Hepatocyte (in vitro differentiated cells): ENCODE measurements at regions not wholly inside any gene's neighbourhood (a gene's known extent, or its start where the extent isn't known, plus 50 kb on each side); places are given as distances from the start of the nearest gene placed in this dataset.

Experiments used
- EZH2 ChIP-seq: fragments of 200-600 bp; sonication (generic); IDR thresholded peaks from 2 replicates; pipeline ENCODE4 v1.6.1; 2016; ENCODE audit warnings: antibody characterized with exemption, mild to moderate bottlenecking, borderline replicate concordance
- TF ChIP-seq, protein P1 (sequence below): fragments of 200-600 bp; sonication (generic); IDR thresholded peaks from 2 replicates; pipeline ENCODE4 v1.5.1; 2016; ENCODE audit warnings: antibody characterized with exemption, mild to moderate bottlenecking; ENCODE audit not compliant: poor library complexity

DNA sequence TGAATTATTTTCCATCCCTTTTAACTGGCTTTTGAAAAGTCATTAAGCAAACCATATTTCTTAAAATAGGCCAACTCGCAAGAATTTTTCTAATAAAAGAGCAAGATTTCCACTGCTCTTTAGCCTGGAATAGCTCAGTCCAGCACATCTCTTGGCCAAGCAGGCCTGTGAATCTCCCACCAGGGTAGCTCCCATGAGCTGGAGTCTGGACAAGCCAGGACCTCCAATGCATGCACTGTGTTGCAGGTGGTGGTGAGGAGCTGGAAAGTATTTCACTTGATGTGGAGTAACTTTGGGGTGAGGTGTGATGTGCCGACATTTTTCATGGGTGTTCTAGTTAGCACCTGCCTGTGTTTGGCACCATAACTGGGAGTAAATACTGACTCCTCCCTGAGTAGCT is 117.3 kb upstream of the TBX20 start:
- TF ChIP-seq EZH2 = no peak
- TF ChIP-seq, protein P1, sequence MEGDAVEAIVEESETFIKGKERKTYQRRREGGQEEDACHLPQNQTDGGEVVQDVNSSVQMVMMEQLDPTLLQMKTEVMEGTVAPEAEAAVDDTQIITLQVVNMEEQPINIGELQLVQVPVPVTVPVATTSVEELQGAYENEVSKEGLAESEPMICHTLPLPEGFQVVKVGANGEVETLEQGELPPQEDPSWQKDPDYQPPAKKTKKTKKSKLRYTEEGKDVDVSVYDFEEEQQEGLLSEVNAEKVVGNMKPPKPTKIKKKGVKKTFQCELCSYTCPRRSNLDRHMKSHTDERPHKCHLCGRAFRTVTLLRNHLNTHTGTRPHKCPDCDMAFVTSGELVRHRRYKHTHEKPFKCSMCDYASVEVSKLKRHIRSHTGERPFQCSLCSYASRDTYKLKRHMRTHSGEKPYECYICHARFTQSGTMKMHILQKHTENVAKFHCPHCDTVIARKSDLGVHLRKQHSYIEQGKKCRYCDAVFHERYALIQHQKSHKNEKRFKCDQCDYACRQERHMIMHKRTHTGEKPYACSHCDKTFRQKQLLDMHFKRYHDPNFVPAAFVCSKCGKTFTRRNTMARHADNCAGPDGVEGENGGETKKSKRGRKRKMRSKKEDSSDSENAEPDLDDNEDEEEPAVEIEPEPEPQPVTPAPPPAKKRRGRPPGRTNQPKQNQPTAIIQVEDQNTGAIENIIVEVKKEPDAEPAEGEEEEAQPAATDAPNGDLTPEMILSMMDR = no peak
